ENCODE measurements at regions not wholly inside any gene's neighbourhood (a gene's known extent, or its start where the extent isn't known, plus 50 kb on each side); places are given as distances from the start of the nearest gene placed in this dataset.

GRCh38 chr4:17096692-17097091 is 198.2 kb upstream of the LDB2 start:
- Histone ChIP-seq H3K27ac (no peak overlapping the region), H3K4me1 (no peaks in the 10 kb centered on the region), H3K4me3 (no peak overlapping the region), H3K36me3 (no peaks in the 10 kb centered on the region), H3K9me3 (no peaks in the 10 kb centered on the region), H3K27me3 (no peaks in the 10 kb centered on the region)
- in situ Hi-C loops (cut with MboI; ENCODE audit: low pct_ligation_motif_present in 1 of 4, low pct_unique_long_range_greater_than_20kb in 1 of 4, low sequenced_read_pairs in 3 of 4) (no loop called here), intact Hi-C loops (cut with DNase I; ENCODE audit: low total_unique reads) (no loop called here)
- no peak for DNase-seq
- WGBS, 2 donors (ENCODE audit: low coverage in 1 of 2) = 71 to 88% methylated on average over 5 of the region's 5 CpGs
- TF ChIP-seq EP300 (IDR thresholded peaks at IDR 0.05; ENCODE audit: low read depth) = no peak
- no peak for TF ChIP-seq CTCF (IDR thresholded peaks at IDR 0.05)
- no peak for TF ChIP-seq POLR2A (IDR thresholded peaks at IDR 0.05)
- TF ChIP-seq POLR2AphosphoS5 (IDR thresholded peaks at IDR 0.05) = no peak

GRCh38 chr4:17095771-17096170 is 197.3 kb upstream of the LDB2 start:
- no peak overlapping the region for H3K4me3 ChIP-seq
- 63 to 84% methylated on average over 2 of the region's 2 CpGs for WGBS, 2 donors (ENCODE audit: low coverage in 1 of 2)
- intact Hi-C loops (cut with DNase I; ENCODE audit: low total_unique reads) = no loop called here
- no peaks in the 10 kb centered on the region for H3K9me3 ChIP-seq
- H3K36me3 ChIP-seq = no peaks in the 10 kb centered on the region
- in situ Hi-C loops (cut with MboI; ENCODE audit: low pct_ligation_motif_present in 1 of 4, low pct_unique_long_range_greater_than_20kb in 1 of 4, low sequenced_read_pairs in 3 of 4) = no loop called here
- TF ChIP-seq POLR2A (IDR thresholded peaks at IDR 0.05) (no peak), CTCF (IDR thresholded peaks at IDR 0.05) (no peak), POLR2AphosphoS5 (IDR thresholded peaks at IDR 0.05) (no peak), EP300 (IDR thresholded peaks at IDR 0.05; ENCODE audit: low read depth) (no peak)
- H3K27me3 ChIP-seq = no peaks in the 10 kb centered on the region
- DNase-seq = no peak
- no peaks in the 10 kb centered on the region for H3K4me1 ChIP-seq
- no peak overlapping the region for H3K27ac ChIP-seq

- DNase-seq = no peak
- no peak overlapping the region for H3K4me3 ChIP-seq
- no peaks in the 10 kb centered on the region for H3K27me3 ChIP-seq
- no peaks in the 10 kb centered on the region for H3K9me3 ChIP-seq
- intact Hi-C loops (cut with DNase I; ENCODE audit: low total_unique reads) = no loop called here
- no peak overlapping the region for H3K27ac ChIP-seq
- 46 to 54% methylated on average over 3 of the region's 3 CpGs for WGBS, 2 donors (ENCODE audit: low coverage in 1 of 2)
- no peaks in the 10 kb centered on the region for H3K4me1 ChIP-seq
- in situ Hi-C loops (cut with MboI; ENCODE audit: low pct_ligation_motif_present in 1 of 4, low pct_unique_long_range_greater_than_20kb in 1 of 4, low sequenced_read_pairs in 3 of 4) = no loop called here
- no peaks in the 10 kb centered on the region for H3K36me3 ChIP-seq
- TF ChIP-seq POLR2A (IDR thresholded peaks at IDR 0.05) = no peak
- no peak for TF ChIP-seq EP300 (IDR thresholded peaks at IDR 0.05; ENCODE audit: low read depth)
- TF ChIP-seq CTCF (IDR thresholded peaks at IDR 0.05) = no peak
- no peak for TF ChIP-seq POLR2AphosphoS5 (IDR thresholded peaks at IDR 0.05)
These were observed 196.4 kb upstream of the LDB2 start for GRCh38 chr4:17094876-17095210.

- Histone ChIP-seq H3K36me3 (no peaks in the 10 kb centered on the region), H3K27me3 (no peaks in the 10 kb centered on the region), H3K27ac (no peak overlapping the region), H3K9me3 (no peaks in the 10 kb centered on the region), H3K4me3 (no peak overlapping the region), H3K4me1 (no peaks in the 10 kb centered on the region)
- DNase-seq = no peak
- in situ Hi-C loops (cut with MboI; ENCODE audit: low pct_ligation_motif_present in 1 of 4, low pct_unique_long_range_greater_than_20kb in 1 of 4, low sequenced_read_pairs in 3 of 4) = no loop called here
- TF ChIP-seq POLR2AphosphoS5 (IDR thresholded peaks at IDR 0.05) (no peak), POLR2A (IDR thresholded peaks at IDR 0.05) (no peak), EP300 (IDR thresholded peaks at IDR 0.05; ENCODE audit: low read depth) (no peak), CTCF (IDR thresholded peaks at IDR 0.05) (no peak)
- intact Hi-C loops (cut with DNase I; ENCODE audit: low total_unique reads) = no loop called here
- 51 to 67% methylated on average over 4 of the region's 4 CpGs for WGBS, 2 donors (ENCODE audit: low coverage in 1 of 2)
These were observed 195.9 kb upstream of the LDB2 start for GRCh38 chr4:17094159-17094875.
